GM12878 (cell line): ENCODE measurements at regions not wholly inside any gene's neighbourhood (a gene's known extent, or its start where the extent isn't known, plus 50 kb on each side); places are given as distances from the start of the nearest gene placed in this dataset.
"Not testable (repeated sequence)": the region's sequence is repeated elsewhere in the genome, so short reads cannot be mapped to it uniquely, and the experiment has no call there.

ENCODE experiments used
- ATAC-seq: fragments of 200-7000 bp; cut with Tn5 transposase; 3 replicates; pipeline ENCODE4 v1.9.1; 2020; ENCODE audit warnings: mild to moderate bottlenecking, moderate library complexity
- BruUV-seq: library from RNA; stranded (reverse); fragments of 400-500 nt; replicated peaks from 2 replicates; lab custom pipeline; 2021; lab: Mats Ljungman, UMichigan
- CTCF ChIA-PET: fragments of 300-600 bp; sonication (Branson Sonifier 250); formaldehyde crosslinking; extraction: SDS; loops from one replicate; lab custom pipeline; 2021; ENCODE audit warnings: inconsistent platforms; lab: Yijun Ruan, JAX
- POLR2A ChIA-PET: fragments of 350-600 bp; formaldehyde crosslinking; extraction: SDS; loops from one replicate; lab custom pipeline; 2021; ENCODE audit warnings: inconsistent platforms; lab: Charles Lee
- RAD21 ChIA-PET: fragments of 300-600 bp; sonication (Branson Sonifier 250); formaldehyde crosslinking; loops from one replicate; lab custom pipeline; 2023; ENCODE audit warnings: antibody characterized with exemption; ENCODE audit not compliant: unreplicated experiment; lab: Charles Lee
- SMC1A ChIA-PET: fragments of 300-600 bp; sonication (Branson Sonifier 250); formaldehyde crosslinking; loops from one replicate; lab custom pipeline; 2023; ENCODE audit not compliant: unreplicated experiment, uncharacterized antibody; lab: Charles Lee
- DNase-seq: peaks from one replicate; pipeline ENCODE4 v3.0.0-alpha.2; 2011; ENCODE audit warnings: low read depth, low spot score
- FAIRE-seq: peaks from 3 replicates; lab custom pipeline; 2011; peaks lifted over from hg19 to GRCh38; lab: Jason Lieb, UNC
- H2AFZ ChIP-seq: 2 replicates; pipeline ENCODE4 v1.6.0; 2011; ENCODE audit warnings: low read depth, low read length, control low read depth; ENCODE audit not compliant: control insufficient read depth
- H3K27ac ChIP-seq: 2 replicates; pipeline ENCODE4 v1.5.1; 2011; ENCODE audit warnings: control low read depth; ENCODE audit not compliant: control insufficient read depth, insufficient read depth
- H3K27me3 ChIP-seq, 2 experiments: replicated peaks in 1 of 2; 2 replicates each; pipeline versions ENCODE4 v1.6.0 to v1.6.1; 2011; ENCODE audit warnings: low read length in 1 of 2; ENCODE audit not compliant: control insufficient read depth in 2 of 2, insufficient read depth in 2 of 2
- H3K36me3 ChIP-seq, 2 experiments: 2 replicates each; pipeline ENCODE4 v1.5.1; 2011; ENCODE audit warnings: low read length in 1 of 2; ENCODE audit not compliant: control insufficient read depth in 2 of 2, insufficient read depth in 2 of 2
- H3K4me1 ChIP-seq: 2 replicates; pipeline ENCODE4 v1.6.1; 2011; ENCODE audit warnings: mild to moderate bottlenecking, low read length, moderate library complexity, mixed read lengths; ENCODE audit not compliant: control insufficient read depth, insufficient read depth
- H3K4me2 ChIP-seq: 2 replicates; pipeline ENCODE4 v1.6.0; 2011; ENCODE audit warnings: control low read depth; ENCODE audit not compliant: control insufficient read depth, insufficient read depth
- H3K4me3 ChIP-seq: fragments of 200-600 bp; sonication (generic); 2 replicates; pipeline ENCODE4 v1.5.1; 2016
- H3K79me2 ChIP-seq: 2 replicates; pipeline ENCODE4 v1.6.0; 2011; ENCODE audit warnings: low read length; ENCODE audit not compliant: control insufficient read depth, insufficient read depth
- H3K9ac ChIP-seq: 2 replicates; pipeline ENCODE4 v1.8.0; 2011; ENCODE audit warnings: low read length, control low read depth, mixed read lengths; ENCODE audit not compliant: control insufficient read depth, insufficient read depth
- H3K9me3 ChIP-seq: replicated peaks from 3 replicates; pipeline ENCODE4 v1.5.1; 2011; ENCODE audit warnings: mild to moderate bottlenecking, low read length; ENCODE audit not compliant: control insufficient read depth, insufficient read depth
- H4K20me1 ChIP-seq: 2 replicates; pipeline ENCODE4 v1.6.0; 2011; ENCODE audit not compliant: control insufficient read depth, insufficient read depth
- CBX3 ChIP-seq: fragments of 200-600 bp; sonication (generic); IDR thresholded peaks from 2 replicates; pipeline ENCODE4 v1.6.1; 2016; ENCODE audit warnings: low read depth, borderline replicate concordance
- FOS ChIP-seq: IDR thresholded peaks from 3 replicates; pipeline ENCODE4 v1.6.1; 2011; ENCODE audit warnings: borderline replicate concordance; ENCODE audit not compliant: insufficient read length; ENCODE audit errors: extremely low read depth
- NFYA ChIP-seq: IDR thresholded peaks from 2 replicates; pipeline ENCODE4 v1.6.1; 2011; ENCODE audit warnings: low read depth, mild to moderate bottlenecking, low read length, improper control_type of control experiment, borderline replicate concordance
- PAX5 ChIP-seq: IDR thresholded peaks from 2 replicates; pipeline ENCODE4 v1.6.1; 2011; ENCODE audit warnings: low read depth, low read length, borderline replicate concordance
- RFX5 ChIP-seq: IDR thresholded peaks from 2 replicates; pipeline ENCODE4 v1.6.1; 2011; ENCODE audit warnings: low read depth, low read length, improper control_type of control experiment
- TAF1 ChIP-seq: IDR thresholded peaks from 2 replicates; pipeline ENCODE4 v1.6.1; 2011; ENCODE audit warnings: mild to moderate bottlenecking, low read depth, low read length, borderline replicate concordance
- YBX1 ChIP-seq: fragments of 450-650 bp; IDR thresholded peaks from 2 replicates; pipeline ENCODE4 v1.6.1; 2016; ENCODE audit warnings: antibody characterized with exemption
- ZNF217 ChIP-seq: fragments of 450-650 bp; IDR thresholded peaks from 2 replicates; pipeline ENCODE4 v1.6.1; 2017; ENCODE audit warnings: antibody characterized with exemption, mild to moderate bottlenecking
- ZNF384 ChIP-seq: IDR thresholded peaks from 2 replicates; pipeline ENCODE4 v1.6.1; 2012; ENCODE audit warnings: low read depth, mild to moderate bottlenecking, low read length, improper control_type of control experiment, borderline replicate concordance
- WGBS: methylation state at CpG from one replicate; pipeline ENCODE4 v1.1.6; 2016; ENCODE audit warnings: low lambda C conversion rate; ENCODE audit not compliant: insufficient replicate concordance, insufficient coverage; ENCODE audit errors: missing lambda C conversion rate; 5-methylcytosine and 5-hydroxymethylcytosine counted together
- in situ Hi-C: fragments of 300-500 bp; cut with MboI; formaldehyde crosslinking; loops from 9 replicates; pipeline ENCODE4 v1.14.3; 2018; ENCODE audit warnings: mixed read lengths
- intact Hi-C: fragments of 100-400 bp; cut with micrococcal nuclease; formaldehyde crosslinking; loops from one replicate; pipeline ENCODE4 v1.14.2; 2022; ENCODE audit not compliant: unreplicated experiment
- TF ChIP-seq, protein P1 (sequence below): IDR thresholded peaks from 2 replicates; pipeline ENCODE4 v1.6.1; 2011; ENCODE audit warnings: borderline replicate concordance, low read depth, mild to moderate bottlenecking, moderate library complexity, mixed read lengths, low read length; ENCODE audit not compliant: insufficient read depth; ENCODE audit errors: extremely low read length
- TF ChIP-seq, protein P2 (sequence below): fragments of 450-650 bp; IDR thresholded peaks from 2 replicates; pipeline ENCODE4 v1.6.1; 2017; ENCODE audit warnings: borderline replicate concordance

DNA sequence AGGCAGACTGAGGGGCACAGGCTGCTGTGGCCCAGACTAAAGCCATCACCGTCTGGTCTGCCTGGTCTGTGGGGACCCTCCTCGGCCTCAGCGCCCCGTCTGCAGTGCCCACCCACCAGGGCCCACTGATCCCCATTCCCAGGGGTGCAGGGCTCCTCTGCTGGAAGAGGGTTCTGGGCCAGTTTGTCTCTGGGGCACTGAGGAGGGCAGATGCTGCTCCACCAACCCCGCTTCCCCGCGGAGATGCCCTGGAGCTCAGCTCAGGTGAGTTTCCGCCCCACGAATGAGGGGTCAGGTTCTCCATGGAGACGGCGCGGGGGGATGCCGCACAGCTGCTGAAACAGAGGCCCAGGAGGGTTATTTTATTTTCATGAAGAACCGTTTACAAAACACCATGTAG is 263.3 kb upstream of the SFSWAP start:
- H4K20me1 ChIP-seq, H3K9ac ChIP-seq, POLR2A ChIA-PET, BruUV-seq, FAIRE-seq, H3K4me3 ChIP-seq, H3K4me1 ChIP-seq, H3K4me2 ChIP-seq, H3K79me2 ChIP-seq, H3K27ac ChIP-seq, intact Hi-C loops, DNase-seq, CTCF ChIA-PET, SMC1A ChIA-PET, H3K9me3 ChIP-seq, RAD21 ChIA-PET, in situ Hi-C loops, H3K36me3 ChIP-seq, H2AFZ ChIP-seq, H3K27me3 ChIP-seq, ATAC-seq: not testable (repeated sequence)
- 58% methylated on average over 14 of the region's 14 CpGs for WGBS

DNA sequence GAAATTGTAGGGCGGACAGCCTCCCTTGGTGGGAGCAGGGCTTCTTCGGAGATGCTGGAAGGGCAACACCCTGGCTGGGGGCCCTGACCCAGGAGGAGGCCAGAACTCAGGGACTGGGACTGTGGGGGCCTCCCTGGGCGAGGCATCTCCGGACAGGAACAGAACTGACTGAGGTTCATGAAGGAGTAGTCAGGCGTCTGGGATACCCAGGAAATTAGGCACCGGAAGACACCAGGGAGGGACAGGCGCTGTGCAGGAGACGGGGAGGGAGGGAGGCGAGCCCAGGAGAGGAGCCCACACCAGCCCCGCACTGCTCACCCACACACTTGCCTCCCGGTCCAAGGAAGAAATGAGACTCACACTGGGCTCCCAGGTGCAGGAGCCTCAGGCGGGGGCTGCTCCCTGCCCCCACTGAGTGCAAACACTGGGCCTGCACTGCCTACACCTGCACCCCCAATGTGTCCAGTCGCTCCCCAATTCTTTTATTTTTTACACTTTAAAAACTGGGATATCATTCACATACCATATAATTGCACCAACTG is 262.6 kb upstream of the SFSWAP start:
- Histone ChIP-seq H3K79me2 (no peaks in the 10 kb centered on the region), H3K4me2 (no peak overlapping the region), H4K20me1 (no peaks in the 10 kb centered on the region), H3K27ac (no peak overlapping the region), H3K27me3 (no peaks in the 10 kb centered on the region), H3K4me3 (no peak overlapping the region), H3K36me3 (no peaks in the 10 kb centered on the region), H2AFZ (no peak overlapping the region), H3K9ac (no peak overlapping the region), H3K4me1 (0 out of 2 replicates have a peak, but pooled peaks cover 3% of the 10 kb centered on the region), H3K9me3 (no peaks in the 10 kb centered on the region)
- no peak for DNase-seq
- ChIA-PET POLR2A (no interaction called here), RAD21 (no interaction called here), CTCF (no interaction called here), SMC1A (no interaction called here)
- WGBS, result 40% methylated on average over 13 of the region's 13 CpGs
- ATAC-seq, result no peak
- intact Hi-C loops (no loop called here), in situ Hi-C loops (no loop called here)
- FAIRE-seq, result no peak
- BruUV-seq, result no TSS peak
- TF ChIP-seq, protein P1, sequence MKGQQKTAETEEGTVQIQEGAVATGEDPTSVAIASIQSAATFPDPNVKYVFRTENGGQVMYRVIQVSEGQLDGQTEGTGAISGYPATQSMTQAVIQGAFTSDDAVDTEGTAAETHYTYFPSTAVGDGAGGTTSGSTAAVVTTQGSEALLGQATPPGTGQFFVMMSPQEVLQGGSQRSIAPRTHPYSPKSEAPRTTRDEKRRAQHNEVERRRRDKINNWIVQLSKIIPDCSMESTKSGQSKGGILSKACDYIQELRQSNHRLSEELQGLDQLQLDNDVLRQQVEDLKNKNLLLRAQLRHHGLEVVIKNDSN, result no peak
- no peak for TF ChIP-seq TAF1
- TF ChIP-seq RFX5, result no peak
- TF ChIP-seq ZNF384, result no peak
- TF ChIP-seq ZNF217, result no peak
- no peak for TF ChIP-seq CBX3
- no peak for TF ChIP-seq FOS
- no peak for TF ChIP-seq NFYA
- TF ChIP-seq, protein P2, sequence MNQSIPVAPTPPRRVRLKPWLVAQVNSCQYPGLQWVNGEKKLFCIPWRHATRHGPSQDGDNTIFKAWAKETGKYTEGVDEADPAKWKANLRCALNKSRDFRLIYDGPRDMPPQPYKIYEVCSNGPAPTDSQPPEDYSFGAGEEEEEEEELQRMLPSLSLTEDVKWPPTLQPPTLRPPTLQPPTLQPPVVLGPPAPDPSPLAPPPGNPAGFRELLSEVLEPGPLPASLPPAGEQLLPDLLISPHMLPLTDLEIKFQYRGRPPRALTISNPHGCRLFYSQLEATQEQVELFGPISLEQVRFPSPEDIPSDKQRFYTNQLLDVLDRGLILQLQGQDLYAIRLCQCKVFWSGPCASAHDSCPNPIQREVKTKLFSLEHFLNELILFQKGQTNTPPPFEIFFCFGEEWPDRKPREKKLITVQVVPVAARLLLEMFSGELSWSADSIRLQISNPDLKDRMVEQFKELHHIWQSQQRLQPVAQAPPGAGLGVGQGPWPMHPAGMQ, result no peak
- no peak for TF ChIP-seq PAX5
- no peak for TF ChIP-seq YBX1
